GM03348 (cell line): ENCODE measurements at regions not wholly inside any gene's neighbourhood (a gene's known extent, or its start where the extent isn't known, plus 50 kb on each side); places are given as distances from the start of the nearest gene placed in this dataset.

ENCODE experiments used
- DNase-seq: peaks from one replicate; pipeline ENCODE4 v3.0.0; 2012; ENCODE audit warnings: low spot score

DNA sequence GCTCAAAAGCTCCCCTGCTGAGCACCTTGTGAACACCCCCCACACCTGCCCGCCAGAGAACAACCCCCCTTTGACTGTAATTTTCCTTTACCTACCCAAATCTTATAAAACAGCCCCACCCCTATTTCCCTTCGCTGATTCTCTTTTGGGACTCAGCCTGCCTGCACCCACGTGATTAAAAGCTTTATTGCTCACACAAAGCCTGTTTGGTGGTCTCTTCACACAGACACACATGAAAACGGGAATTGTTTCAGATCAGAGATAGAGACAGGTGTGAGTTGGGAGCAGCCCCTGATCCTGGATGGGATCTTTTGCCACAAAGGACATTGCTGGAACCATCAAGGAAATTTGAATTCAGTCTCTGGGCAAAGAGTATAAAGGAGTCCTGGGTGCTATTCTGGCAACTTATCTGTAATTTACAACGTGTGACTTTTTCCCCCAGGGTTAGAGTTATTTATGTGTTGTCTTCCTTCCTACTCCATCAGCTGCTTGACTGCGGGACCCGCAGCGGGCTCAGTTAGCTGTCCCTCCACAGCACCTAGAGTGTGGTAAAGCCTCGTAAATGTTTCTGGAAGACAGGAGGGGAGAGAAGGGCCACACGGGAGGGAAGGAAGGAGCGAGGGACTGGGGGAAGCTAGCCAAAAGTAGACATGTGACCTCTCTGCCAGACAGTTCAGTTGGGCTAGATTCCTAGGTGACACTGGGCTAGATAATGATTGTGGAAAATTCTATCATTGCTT lies 437.0 kb downstream of the ZNF608 start:
- DNase-seq: no peak

DNA sequence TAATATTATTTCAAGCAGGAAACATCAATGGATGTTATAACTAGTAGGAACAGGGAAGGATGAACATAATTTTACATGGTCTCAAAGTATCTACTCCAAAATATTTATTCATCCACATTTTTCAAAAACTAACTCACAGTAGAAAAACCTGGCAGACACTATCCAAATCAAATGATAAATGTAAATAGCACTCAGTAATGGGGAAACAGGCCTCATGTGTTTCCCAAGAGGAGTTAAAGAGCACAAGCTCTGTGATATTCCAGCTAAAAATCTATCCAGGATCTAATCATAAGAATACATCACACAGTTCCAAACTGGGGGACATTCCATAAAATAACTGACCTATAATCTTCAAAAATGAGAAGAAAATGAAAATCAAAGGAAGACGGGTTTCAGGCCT lies 443.1 kb downstream of the ZNF608 start:
- no peak for DNase-seq

DNA sequence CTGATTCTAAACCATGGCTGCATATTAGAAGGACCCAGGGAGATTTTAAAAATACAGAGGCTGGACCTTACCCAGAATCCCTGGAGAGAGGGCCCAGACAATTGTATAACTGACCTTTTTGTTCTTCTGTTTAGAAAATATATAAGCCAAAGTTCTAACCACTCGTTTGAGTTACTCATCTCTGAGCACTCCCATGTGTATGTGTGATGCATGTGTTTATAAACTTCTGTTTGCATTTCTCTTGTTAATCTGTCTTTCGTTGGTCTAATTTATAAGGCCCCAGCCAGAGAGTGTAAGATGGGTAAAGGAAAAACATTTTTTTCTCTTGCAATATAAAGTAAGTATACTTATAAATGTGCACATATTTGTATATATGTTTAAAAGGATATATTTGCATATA lies 443.9 kb downstream of the ZNF608 start:
- no peak for DNase-seq

DNA sequence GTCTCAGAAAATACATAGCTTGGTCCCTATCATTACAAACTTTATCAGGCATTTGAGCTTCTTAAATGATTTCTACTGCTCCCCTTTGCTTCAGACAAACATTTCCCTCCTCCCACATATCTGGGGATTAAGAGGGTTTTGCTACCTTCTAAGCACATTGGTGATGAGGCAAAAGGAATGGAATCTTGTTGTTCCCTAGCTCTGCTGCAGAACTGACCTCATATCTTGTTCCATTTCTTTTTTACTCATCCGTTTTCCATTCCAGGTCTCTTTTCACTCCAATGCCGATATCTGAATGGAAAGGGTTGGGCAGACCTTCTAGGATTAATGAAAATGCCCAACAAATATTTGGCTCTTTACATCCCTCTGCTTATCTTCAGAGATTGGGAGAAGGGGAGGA lies 444.6 kb downstream of the ZNF608 start:
- DNase-seq: no peak

DNA sequence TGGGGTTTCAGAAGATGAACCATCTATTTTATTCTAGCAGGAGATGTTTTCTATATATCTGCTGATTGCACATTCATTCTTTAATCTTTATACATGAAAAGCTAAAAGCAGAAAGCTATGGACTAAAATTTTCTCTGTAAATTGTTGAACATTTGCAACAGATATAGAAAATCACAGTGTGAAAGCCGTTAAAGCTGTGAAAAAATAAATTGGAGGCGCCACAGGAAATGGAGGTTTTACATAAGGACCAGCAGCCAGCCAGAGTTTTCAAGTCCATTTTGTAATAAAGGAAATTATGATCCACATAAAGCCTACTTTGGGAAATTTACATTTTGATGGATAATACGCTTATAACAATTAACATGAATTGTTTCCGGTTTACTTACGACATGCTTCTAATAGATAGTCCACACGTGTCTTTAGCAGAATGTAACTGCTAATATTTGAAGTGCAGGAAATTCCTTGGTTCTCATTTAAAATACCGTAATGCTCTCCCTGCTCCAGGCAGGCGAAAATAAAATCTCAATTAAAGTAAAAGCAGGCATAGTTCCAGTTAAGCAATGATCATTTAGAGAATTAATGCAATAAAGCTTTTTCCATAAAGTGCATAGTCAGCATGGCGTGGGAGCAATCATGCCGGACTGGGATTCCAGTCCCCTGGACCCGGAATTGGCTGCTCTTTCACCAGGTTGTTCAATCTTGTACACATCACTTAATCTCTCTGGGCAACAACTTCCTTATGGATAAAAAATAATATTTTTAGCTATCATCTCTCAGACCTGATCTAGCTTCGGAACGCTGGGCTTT lies 445.4 kb downstream of the ZNF608 start:
- no peak for DNase-seq

DNA sequence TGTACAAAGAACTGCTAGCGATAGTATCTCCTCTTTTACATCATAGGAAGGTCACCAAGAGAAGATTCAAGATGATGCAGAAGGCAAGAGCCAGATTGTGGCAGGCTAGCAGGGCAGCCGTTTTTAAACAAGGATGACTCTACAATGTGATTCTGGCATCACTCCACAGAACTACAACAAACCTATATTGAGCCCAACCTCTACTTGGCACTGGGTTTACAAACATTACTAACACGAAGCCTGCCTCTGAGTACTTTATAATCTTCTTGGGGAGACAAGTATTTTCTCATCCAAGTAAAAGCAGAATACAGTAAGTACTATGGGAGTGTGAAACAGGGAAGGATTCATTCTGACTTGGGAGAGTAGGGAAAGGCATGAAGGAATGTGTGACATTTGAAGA lies 448.6 kb downstream of the ZNF608 start:
- DNase-seq: no peak

DNA sequence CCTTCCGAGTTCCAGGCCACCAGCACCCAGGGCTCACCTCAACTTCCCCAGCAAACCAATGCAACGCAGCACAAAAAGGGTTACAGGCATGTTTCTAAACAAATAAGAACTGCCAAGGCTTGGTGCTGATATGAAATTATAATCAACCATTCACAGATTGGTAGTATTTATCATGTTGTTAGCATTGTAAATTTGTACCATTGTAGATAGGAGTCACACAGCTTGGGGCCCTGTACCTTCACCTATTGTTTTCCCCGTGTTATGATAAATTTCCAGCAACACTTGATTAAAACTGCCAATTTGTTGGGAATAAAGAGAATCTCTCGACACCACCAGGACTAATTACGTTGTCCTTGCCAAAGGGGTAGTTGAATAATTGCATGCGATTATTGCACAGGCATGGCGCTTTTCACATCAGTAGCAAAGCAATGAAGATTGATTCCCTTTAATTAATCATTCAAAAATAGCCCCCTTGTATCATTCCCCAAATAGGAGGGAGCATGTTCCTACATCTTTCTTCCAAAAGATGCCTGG lies 454.1 kb downstream of the ZNF608 start:
- no peak for DNase-seq

DNA sequence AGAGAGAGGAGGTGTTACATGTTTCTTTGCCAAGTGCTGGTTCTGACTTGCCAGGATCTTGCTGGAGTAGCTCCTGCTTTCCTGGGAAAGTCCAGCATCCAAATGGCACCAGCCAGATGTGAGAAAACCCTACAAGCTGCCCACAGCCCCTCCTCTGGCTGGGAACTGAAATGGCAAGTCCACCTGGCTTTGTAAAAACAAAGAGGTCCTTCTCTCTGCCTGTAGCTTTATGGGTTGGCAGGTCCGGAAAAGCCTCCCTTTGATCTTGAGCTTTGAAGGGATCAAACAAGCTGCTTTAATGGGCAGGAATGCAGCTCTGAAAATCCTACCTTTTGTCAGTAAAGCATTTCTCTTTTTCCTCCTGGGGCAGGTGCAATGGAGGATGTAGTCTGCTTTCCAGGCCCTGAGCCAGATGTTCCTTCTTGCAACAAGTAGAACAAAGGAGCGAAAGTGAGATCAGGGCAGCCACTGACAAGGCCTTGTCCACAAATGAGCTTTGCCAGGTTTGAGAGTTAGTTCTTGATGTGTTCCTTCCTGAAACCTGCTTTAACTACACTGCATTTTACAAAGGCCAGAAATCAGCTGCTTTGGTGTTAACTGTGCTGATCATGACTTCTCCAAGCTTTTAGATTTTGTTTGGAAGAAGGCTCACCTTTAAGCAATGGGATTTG lies 456.7 kb downstream of the ZNF608 start:
- DNase-seq: no peak

DNA sequence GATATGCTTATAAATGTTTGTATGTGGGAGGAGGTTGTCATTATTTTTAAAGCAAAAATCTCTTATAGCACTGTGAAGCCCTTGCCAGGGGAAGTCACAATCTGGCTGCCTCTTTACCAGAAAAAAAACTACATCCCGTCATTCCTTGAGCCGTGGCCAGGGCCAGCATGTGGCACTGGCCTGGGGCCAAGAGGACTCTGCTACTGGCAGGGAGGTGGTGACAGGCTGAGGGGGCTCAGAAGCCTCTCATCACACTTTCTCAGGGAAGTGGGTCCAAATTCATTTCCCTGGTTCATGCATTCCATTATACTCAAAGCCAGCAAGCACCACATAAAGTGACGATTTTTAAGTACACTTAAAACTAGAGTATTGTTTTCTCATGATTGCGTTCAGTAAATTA lies 457.3 kb downstream of the ZNF608 start:
- no peak for DNase-seq

DNA sequence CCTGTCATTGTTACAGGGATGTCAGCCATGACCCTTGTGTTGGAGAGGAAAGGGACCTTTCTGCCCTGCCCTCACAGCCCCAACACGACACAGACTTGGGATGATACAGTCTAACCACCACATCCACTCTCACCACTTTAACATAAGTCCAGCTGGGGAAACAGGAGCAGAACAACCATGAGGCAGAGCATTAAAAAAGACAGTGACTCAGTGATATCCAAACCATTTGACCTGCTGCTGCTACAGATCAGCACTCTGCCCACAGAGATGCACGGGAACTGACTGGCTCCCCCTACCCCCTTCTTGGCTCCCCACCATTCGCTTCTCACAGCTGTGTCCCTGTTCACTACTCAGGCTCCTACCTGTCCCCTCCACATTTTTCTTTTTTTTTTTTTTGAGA lies 458.6 kb downstream of the ZNF608 start:
- no peak for DNase-seq

DNA sequence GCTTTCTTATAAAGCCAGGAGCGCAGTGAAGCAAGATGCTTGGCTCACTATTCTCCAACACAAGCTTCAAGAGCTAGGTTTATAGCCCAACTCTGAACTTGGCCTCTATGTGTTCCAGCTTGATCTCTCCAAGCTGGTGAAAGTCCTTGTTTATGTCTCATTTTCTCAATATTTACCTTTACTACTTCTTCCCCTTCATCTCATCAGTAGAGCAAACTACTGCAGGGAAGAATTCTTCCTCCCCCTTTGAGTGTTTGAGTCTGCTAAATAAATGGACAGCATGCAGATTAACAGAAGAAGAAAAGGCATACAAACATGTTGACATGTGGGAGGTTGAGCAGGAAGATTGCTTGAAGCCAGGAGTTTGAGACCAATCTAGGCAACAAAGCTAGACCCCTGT lies 460.7 kb downstream of the ZNF608 start:
- no peak for DNase-seq

DNA sequence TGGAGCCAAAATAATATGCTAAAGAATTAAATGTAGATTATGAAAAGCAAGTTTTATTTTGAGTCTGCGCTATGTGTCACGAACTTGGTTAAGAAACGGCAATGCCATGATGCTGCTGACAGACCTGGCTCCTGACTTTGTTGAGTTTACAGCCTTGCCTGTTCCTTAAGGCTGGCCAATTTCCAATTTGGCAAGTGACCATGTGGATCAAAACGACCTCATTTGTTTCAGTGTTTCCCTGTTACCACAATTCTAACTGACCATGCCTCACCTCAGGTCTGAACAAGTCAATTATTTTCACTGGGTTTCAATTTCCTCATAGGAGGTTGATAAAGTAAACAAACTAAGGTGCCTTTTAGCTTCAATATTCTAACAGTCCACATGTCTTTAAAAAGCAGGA lies 461.4 kb downstream of the ZNF608 start:
- DNase-seq: no peak

DNA sequence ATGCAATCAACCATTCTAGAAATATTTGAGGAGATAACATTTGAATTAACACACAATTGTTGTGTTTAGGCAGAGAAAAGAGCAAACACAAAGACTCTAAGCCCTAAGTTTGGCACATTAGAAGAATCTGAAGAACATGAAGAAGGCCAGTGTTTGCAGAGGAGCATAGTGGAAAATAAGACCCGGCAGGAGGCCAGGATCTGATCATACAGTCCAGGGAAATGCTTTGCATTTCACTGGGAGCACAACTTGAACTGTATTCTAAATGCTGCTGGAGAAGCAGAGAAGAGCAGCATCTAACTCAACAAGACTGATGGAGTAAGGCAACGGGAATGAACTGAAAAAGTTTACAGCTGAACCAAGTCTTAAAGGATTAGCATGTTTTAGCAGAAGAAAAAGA lies 463.4 kb downstream of the ZNF608 start:
- DNase-seq: no peak

DNA sequence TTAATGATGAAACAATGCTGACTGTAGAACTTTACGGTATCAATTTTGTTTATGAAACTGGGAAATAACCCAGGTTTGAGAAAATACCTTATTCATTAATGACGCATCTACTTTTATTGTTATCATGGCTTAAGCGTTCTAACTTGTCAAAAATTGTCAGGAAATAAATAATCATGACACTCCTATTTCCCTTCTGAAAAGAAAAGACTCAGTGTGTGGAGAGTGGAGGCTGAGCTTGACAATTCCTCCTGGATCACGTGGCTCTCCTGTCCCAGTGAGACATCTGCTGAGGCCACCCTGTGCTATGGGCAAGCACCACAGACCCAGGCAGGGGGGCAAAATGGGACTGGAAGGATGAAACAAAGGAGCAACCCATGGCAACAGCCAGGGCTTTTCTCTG lies 466.4 kb downstream of the ZNF608 start:
- DNase-seq: no peak

DNA sequence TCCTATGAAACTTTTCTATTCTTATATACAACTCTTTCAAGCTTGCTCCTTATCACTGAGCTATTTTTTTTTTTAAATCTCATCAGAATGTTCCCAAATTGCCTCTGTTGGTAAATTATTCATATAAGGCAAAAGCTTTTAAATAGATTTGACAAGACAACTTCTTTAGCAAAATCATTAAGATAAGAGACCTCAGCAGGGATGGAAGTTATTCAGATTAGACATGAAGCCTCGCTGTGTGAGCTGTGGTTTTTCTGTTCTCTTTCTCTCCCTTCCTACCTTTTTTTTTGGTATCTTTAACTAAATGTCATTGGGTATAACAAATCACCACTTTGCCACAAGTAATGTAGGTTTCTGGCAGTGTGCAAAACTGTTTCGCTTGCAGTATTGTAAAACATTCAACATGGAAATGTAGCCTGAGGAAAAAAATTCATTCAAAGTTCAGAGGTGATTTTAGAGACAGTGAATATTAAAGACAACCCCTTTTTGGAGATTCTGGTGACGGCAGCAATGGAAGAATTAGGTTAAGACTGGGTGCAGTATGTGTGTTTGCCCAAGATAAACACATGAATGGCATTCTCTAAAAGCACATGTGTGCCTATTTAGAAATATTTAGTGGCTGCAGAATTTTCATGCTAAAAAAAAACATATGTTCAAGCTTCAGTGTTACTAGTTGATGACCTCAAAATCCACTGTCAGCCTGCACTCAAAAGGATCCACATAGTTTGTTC lies 467.1 kb downstream of the ZNF608 start:
- no peak for DNase-seq

DNA sequence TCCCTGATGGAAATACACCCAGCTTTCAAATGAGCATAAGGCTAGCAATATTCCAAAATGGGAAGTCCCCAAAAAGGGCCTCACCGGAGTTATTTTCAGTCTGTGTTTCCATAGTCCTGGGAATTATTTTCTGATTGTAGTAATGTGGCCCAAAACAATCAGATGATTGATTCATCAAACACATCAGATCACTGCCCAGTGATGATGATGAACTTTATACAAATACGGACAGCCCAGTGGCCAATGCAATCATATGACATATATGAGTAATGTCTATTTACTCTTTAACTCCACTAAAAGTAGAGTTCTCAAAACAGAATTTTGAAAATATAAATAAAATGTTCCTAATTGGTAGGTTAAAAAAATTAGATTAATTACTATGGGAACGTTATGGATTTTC lies 467.8 kb downstream of the ZNF608 start:
- DNase-seq: no peak

DNA sequence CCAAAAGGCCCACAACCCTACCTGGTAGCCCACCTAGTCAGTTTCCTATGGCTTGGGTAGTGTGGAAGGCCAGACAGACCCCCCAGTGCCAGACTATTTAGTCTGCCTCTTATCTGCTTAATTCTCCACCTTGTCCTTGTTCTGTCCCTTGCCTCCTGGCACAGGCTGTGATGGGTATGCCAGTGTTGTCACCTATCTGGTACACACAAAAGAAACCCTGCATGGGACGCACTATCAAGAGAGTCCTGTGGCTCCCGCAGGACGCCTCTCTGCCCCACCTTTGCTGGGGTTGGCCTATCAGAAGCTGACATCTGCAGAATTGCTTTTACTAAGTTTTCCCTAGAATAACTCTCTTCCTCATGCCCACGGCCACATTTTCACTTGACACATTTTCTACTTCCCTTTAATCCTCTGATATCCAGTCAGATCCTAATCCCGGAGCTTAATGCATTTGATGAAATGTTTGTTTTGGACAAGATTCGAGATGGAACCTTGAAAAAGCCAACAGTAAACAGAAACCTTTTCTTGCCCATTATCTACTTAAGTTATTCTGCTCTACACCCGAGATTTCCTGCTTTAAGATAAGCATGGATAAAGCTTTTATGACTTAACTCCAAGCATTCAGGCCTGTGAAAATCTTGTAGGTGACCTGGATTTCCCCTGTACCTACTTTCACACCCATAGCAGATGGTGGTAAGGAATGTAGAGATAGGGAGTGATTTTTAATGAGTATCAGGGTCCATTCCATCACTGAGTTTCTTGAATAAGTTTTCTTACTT lies 468.5 kb downstream of the ZNF608 start:
- DNase-seq: no peak

DNA sequence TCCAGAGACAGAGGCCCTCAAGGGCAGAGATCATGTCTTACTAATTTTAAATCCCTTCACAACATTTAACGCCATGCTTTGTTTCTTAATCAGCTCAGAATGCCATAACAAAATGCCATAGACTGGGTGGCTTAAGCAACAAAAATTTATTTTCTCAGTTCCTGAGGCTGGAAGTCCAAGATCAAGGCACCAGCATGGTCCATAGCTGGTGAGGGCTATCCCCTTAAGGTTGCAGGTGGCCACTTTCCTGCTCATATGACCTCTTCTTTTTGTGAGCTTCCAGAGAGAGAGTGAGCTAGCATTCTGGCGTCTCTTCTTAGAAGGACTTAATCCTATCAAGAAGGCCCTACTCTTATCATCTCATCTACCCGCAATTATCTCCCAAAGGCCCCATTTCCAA lies 470.3 kb downstream of the ZNF608 start:
- DNase-seq: no peak

DNA sequence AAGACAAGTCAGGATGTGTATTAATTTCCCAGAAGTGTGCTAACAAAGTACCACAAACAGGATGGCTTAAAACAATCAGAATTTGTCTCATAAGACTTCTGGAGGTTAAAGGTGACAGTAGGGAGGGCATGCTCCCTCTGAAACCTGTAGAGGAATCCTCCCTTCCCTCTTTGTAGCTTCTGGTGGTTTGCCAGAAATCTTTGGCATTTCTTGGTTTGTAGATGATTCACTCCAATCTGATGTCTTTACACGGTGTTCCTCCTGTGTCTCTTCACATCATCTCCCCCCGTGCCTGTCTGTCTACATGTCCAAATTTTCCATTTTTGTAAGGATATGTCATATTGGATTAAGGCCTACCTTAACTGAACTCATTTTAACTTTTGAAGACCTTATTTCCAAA lies 471.5 kb downstream of the ZNF608 start:
- no peak for DNase-seq

DNA sequence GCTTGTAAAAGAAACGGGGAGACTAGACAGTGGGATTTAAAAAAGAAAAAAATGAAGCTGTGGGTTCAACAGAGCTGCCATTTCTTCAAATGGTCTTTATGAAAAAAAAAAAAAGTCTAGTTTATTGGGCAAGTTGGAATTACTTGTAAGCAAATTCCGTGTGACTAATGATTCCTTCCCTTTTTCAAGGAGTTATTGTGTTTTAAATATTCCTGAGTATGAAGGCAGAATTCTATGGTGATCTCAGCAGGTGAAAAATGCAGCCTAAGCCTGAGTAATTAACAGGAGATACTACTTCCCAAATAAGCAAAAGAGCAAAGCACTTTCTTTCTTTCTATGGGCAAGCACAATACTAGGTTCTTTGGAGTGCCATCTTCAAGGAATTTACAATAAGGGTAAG lies 481.9 kb downstream of the ZNF608 start:
- no peak for DNase-seq

DNA sequence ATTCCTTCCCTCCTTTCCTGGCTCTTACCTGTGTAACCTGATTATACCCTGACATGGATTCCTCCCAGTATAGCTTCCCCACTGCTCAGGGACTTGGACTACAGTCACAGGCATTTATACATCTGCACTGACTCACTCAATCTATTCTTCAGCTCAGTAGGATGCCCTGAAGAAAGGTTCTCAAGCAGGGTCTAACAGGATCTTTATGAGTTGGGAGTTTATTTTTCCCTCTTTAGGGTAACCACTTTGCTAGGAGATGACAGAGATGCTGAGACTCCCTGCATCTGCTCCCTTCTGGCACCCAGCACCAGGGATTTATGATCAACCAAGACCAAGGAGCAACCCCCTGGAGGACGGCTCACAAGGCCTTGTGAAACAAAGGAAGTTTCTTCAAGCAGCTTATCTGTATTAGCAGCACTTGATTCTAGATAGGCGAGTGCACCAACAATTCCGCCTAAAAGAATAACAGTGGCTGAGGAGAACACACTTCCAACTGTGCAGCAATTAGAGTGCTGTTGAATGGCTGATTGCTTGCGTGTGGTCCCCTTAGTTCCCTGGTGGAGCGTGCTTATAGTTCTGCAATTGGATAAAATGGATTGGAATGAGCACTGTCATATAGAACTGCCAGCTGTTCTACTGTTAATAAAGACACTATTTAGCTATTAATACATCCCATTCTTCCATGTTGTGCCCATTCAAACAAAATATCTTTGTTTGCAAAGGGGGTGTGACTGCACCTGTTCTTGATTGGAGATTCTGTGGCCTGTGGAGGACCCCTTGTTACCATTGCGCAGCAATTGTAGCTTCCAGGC lies 482.6 kb downstream of the ZNF608 start:
- DNase-seq: no peak
